GM23338 (cell line): ENCODE measurements at regions not wholly inside any gene's neighbourhood (a gene's known extent, or its start where the extent isn't known, plus 50 kb on each side); places are given as distances from the start of the nearest gene placed in this dataset.

Source experiments
- ATAC-seq: fragments of 200-7000 bp; cut with Tn5 transposase; 3 replicates; pipeline ENCODE4 v1.9.1; 2020
- DNase-seq: peaks from one replicate; pipeline ENCODE4 v3.0.0-alpha.2; 2015; ENCODE audit warnings: low spot score
- H2AFZ ChIP-seq: fragments of 200-600 bp; sonication (generic); 2 replicates; pipeline ENCODE4 v1.8.0; 2016; ENCODE audit warnings: antibody characterized with exemption, mild to moderate bottlenecking, moderate library complexity
- H3F3A ChIP-seq: fragments of 200-600 bp; sonication (generic); replicated peaks from 2 replicates; pipeline ENCODE4 v1.8.0; 2017; ENCODE audit warnings: antibody characterized with exemption, mixed run types, low read depth
- H3K27ac ChIP-seq: fragments of 200-600 bp; sonication (generic); 2 replicates; pipeline ENCODE4 v1.6.1; 2016; ENCODE audit warnings: low read depth
- H3K27me3 ChIP-seq: fragments of 200-600 bp; sonication (generic); 2 replicates; pipeline ENCODE4 v1.8.0; 2016; ENCODE audit warnings: mild to moderate bottlenecking, mixed run types, moderate library complexity; ENCODE audit not compliant: insufficient read depth
- H3K36me3 ChIP-seq: fragments of 200-600 bp; sonication (generic); 2 replicates; pipeline ENCODE4 v1.8.0; 2016; ENCODE audit warnings: mild to moderate bottlenecking; ENCODE audit not compliant: insufficient read depth
- H3K4me1 ChIP-seq: fragments of 200-600 bp; sonication (generic); 2 replicates; pipeline ENCODE4 v1.8.0; 2016; ENCODE audit warnings: mild to moderate bottlenecking, moderate library complexity; ENCODE audit not compliant: insufficient read depth
- H3K4me2 ChIP-seq: fragments of 200-600 bp; sonication (generic); 2 replicates; pipeline ENCODE4 v1.7.1; 2017; ENCODE audit warnings: mixed run types
- H3K4me3 ChIP-seq: fragments of 200-600 bp; sonication (generic); 2 replicates; pipeline ENCODE4 v1.6.1; 2016; ENCODE audit warnings: mixed run types
- H3K79me2 ChIP-seq: fragments of 200-600 bp; sonication (generic); replicated peaks from 2 replicates; pipeline ENCODE4 v1.8.0; 2017; ENCODE audit warnings: mild to moderate bottlenecking; ENCODE audit not compliant: insufficient read depth
- H3K9me2 ChIP-seq: fragments of 200-600 bp; sonication (generic); 2 replicates; pipeline ENCODE4 v1.8.0; 2017; ENCODE audit not compliant: insufficient read depth
- H4K20me1 ChIP-seq: fragments of 200-600 bp; sonication (generic); replicated peaks from 2 replicates; pipeline ENCODE4 v1.8.0; 2017; ENCODE audit warnings: mild to moderate bottlenecking; ENCODE audit not compliant: insufficient read depth
- H3K27ac Mint-ChIP-seq: 2 replicates; pipeline ENCODE4 v1.8.0; 2020; ENCODE audit warnings: inconsistent platforms, mild to moderate bottlenecking, moderate library complexity, mixed read lengths
- H3K27me3 Mint-ChIP-seq: 3 replicates; pipeline ENCODE4 v1.8.0; 2022; ENCODE audit warnings: low read depth, mild to moderate bottlenecking, moderate library complexity, mixed read lengths, inconsistent platforms; ENCODE audit not compliant: insufficient read depth, poor library complexity
- H3K36me3 Mint-ChIP-seq: 3 replicates; pipeline ENCODE4 v1.8.0; 2021; ENCODE audit warnings: low read depth, mild to moderate bottlenecking, inconsistent platforms, moderate library complexity, mixed read lengths
- H3K4me1 Mint-ChIP-seq: 3 replicates; pipeline ENCODE4 v1.8.0; 2020; ENCODE audit warnings: mild to moderate bottlenecking, inconsistent platforms, mixed read lengths
- H3K4me3 Mint-ChIP-seq: 3 replicates; pipeline ENCODE4 v1.8.0; 2021; ENCODE audit warnings: moderate library complexity, mild to moderate bottlenecking, inconsistent platforms, mixed read lengths
- H3K9me3 Mint-ChIP-seq: 3 replicates; pipeline ENCODE4 v1.8.0; 2020; ENCODE audit warnings: moderate library complexity, mild to moderate bottlenecking, inconsistent platforms, mixed read lengths
- CREB1 ChIP-seq: fragments of 250-450 bp; sonication (Bioruptor Pico); IDR thresholded peaks from 2 replicates; pipeline ENCODE4 v1.5.0; 2020; ENCODE audit warnings: low read depth, mild to moderate bottlenecking, moderate library complexity
- EZH2 ChIP-seq: fragments of 200-600 bp; sonication (generic); IDR thresholded peaks from one replicate; pipeline ENCODE4 v1.8.0; 2017; ENCODE audit warnings: antibody characterized with exemption, mild to moderate bottlenecking, low read depth; ENCODE audit not compliant: unreplicated experiment
- EZH2phosphoT487 ChIP-seq: fragments of 200-600 bp; sonication (generic); IDR thresholded peaks from one replicate; pipeline ENCODE4 v1.8.1; 2018; ENCODE audit warnings: antibody characterized with exemption; ENCODE audit not compliant: unreplicated experiment
- JUNB ChIP-seq: IDR thresholded peaks from one replicate; pipeline ENCODE4 v1.6.1; 2016; ENCODE audit warnings: antibody characterized with exemption; ENCODE audit not compliant: unreplicated experiment
- NANOG ChIP-seq: IDR thresholded peaks from 2 replicates; pipeline ENCODE4 v1.6.1; 2016; ENCODE audit warnings: antibody characterized with exemption, borderline replicate concordance
- POLR2AphosphoS5 ChIP-seq: IDR thresholded peaks from 2 replicates; pipeline ENCODE4 v1.6.1; 2016; ENCODE audit warnings: antibody characterized with exemption, low read depth
- STAT1 ChIP-seq: IDR thresholded peaks from one replicate; pipeline ENCODE4 v1.6.1; 2016; ENCODE audit warnings: antibody characterized with exemption; ENCODE audit not compliant: unreplicated experiment
- ZNF114 ChIP-seq: fragments of 250-450 bp; sonication (Bioruptor Pico); IDR thresholded peaks from 2 replicates; pipeline ENCODE4 v1.5.0; 2020; ENCODE audit warnings: mild to moderate bottlenecking, moderate library complexity
- ZNF331 ChIP-seq: fragments of 250-450 bp; sonication (Bioruptor Pico); IDR thresholded peaks from 2 replicates; pipeline ENCODE4 v1.5.0; 2020; ENCODE audit warnings: low read depth, mild to moderate bottlenecking, moderate library complexity
- TF ChIP-seq, protein P1 (sequence below): IDR thresholded peaks from 2 replicates; pipeline ENCODE4 v1.6.1; 2016; ENCODE audit warnings: antibody characterized with exemption
- TF ChIP-seq, protein P2 (sequence below), 2 experiments: fragments of 200-600 bp in 1 of 2; sonication (generic) in 1 of 2; conservative IDR thresholded peaks; 2 replicates each; pipeline versions ENCODE4 v1.5.1 to v1.6.1; 2016 to 2017; ENCODE audit warnings: antibody characterized with exemption in 2 of 2, low read depth in 2 of 2, mild to moderate bottlenecking in 2 of 2, moderate library complexity in 1 of 2
- TF ChIP-seq, protein P3 (sequence below): fragments of 250-450 bp; sonication (Bioruptor Pico); IDR thresholded peaks from 2 replicates; pipeline ENCODE4 v1.5.0; 2020; ENCODE audit warnings: mild to moderate bottlenecking, moderate library complexity
- TF ChIP-seq, protein P4 (sequence below): IDR thresholded peaks from one replicate; pipeline ENCODE4 v1.6.1; 2018; ENCODE audit warnings: antibody characterized with exemption; ENCODE audit not compliant: unreplicated experiment

DNA sequence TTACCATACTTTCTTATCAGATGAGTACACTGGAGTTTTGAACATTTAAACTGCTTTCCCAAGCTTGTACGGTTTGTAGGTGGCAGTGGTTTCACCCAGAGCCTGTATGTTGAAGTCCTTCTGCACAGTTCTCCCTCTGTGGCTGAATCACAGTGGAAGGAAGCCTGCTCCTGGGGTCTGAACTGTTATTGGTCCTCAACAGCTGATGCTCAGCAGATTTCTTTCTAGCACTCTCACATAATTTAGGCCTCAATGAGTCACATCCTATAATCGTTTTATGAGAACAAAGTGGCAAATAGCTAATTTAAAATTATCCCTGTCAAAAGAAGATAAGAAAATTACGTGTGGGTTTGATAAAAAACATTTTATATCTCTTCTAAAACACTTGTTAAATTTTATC, 229.7 kb downstream of the TLE4 start:
- Histone ChIP-seq H3K27ac (no peak overlapping the region), H3K79me2 (no peaks in the 10 kb centered on the region), H3K36me3 (no peaks in the 10 kb centered on the region), H3K4me1 (no peaks in the 10 kb centered on the region), H3K27me3 (no peaks in the 10 kb centered on the region), H4K20me1 (no peaks in the 10 kb centered on the region), H3F3A (no peaks in the 10 kb centered on the region), H3K4me3 (no peak overlapping the region), H2AFZ (no peak overlapping the region), H3K9me2 (peaks cover 4% of the 10 kb centered on the region), H3K4me2 (no peak overlapping the region)
- TF ChIP-seq, protein P1, sequence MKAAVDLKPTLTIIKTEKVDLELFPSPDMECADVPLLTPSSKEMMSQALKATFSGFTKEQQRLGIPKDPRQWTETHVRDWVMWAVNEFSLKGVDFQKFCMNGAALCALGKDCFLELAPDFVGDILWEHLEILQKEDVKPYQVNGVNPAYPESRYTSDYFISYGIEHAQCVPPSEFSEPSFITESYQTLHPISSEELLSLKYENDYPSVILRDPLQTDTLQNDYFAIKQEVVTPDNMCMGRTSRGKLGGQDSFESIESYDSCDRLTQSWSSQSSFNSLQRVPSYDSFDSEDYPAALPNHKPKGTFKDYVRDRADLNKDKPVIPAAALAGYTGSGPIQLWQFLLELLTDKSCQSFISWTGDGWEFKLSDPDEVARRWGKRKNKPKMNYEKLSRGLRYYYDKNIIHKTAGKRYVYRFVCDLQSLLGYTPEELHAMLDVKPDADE: no peak
- TF ChIP-seq EZH2phosphoT487: no peak
- TF ChIP-seq, protein P2, sequence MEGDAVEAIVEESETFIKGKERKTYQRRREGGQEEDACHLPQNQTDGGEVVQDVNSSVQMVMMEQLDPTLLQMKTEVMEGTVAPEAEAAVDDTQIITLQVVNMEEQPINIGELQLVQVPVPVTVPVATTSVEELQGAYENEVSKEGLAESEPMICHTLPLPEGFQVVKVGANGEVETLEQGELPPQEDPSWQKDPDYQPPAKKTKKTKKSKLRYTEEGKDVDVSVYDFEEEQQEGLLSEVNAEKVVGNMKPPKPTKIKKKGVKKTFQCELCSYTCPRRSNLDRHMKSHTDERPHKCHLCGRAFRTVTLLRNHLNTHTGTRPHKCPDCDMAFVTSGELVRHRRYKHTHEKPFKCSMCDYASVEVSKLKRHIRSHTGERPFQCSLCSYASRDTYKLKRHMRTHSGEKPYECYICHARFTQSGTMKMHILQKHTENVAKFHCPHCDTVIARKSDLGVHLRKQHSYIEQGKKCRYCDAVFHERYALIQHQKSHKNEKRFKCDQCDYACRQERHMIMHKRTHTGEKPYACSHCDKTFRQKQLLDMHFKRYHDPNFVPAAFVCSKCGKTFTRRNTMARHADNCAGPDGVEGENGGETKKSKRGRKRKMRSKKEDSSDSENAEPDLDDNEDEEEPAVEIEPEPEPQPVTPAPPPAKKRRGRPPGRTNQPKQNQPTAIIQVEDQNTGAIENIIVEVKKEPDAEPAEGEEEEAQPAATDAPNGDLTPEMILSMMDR (conservative IDR thresholded peaks at IDR 0.05; ENCODE audit: low read depth in 2 of 2): no peak
- TF ChIP-seq JUNB: no peak
- no peak for TF ChIP-seq ZNF331 (CRISPR knock-in tag)
- TF ChIP-seq, protein P3, sequence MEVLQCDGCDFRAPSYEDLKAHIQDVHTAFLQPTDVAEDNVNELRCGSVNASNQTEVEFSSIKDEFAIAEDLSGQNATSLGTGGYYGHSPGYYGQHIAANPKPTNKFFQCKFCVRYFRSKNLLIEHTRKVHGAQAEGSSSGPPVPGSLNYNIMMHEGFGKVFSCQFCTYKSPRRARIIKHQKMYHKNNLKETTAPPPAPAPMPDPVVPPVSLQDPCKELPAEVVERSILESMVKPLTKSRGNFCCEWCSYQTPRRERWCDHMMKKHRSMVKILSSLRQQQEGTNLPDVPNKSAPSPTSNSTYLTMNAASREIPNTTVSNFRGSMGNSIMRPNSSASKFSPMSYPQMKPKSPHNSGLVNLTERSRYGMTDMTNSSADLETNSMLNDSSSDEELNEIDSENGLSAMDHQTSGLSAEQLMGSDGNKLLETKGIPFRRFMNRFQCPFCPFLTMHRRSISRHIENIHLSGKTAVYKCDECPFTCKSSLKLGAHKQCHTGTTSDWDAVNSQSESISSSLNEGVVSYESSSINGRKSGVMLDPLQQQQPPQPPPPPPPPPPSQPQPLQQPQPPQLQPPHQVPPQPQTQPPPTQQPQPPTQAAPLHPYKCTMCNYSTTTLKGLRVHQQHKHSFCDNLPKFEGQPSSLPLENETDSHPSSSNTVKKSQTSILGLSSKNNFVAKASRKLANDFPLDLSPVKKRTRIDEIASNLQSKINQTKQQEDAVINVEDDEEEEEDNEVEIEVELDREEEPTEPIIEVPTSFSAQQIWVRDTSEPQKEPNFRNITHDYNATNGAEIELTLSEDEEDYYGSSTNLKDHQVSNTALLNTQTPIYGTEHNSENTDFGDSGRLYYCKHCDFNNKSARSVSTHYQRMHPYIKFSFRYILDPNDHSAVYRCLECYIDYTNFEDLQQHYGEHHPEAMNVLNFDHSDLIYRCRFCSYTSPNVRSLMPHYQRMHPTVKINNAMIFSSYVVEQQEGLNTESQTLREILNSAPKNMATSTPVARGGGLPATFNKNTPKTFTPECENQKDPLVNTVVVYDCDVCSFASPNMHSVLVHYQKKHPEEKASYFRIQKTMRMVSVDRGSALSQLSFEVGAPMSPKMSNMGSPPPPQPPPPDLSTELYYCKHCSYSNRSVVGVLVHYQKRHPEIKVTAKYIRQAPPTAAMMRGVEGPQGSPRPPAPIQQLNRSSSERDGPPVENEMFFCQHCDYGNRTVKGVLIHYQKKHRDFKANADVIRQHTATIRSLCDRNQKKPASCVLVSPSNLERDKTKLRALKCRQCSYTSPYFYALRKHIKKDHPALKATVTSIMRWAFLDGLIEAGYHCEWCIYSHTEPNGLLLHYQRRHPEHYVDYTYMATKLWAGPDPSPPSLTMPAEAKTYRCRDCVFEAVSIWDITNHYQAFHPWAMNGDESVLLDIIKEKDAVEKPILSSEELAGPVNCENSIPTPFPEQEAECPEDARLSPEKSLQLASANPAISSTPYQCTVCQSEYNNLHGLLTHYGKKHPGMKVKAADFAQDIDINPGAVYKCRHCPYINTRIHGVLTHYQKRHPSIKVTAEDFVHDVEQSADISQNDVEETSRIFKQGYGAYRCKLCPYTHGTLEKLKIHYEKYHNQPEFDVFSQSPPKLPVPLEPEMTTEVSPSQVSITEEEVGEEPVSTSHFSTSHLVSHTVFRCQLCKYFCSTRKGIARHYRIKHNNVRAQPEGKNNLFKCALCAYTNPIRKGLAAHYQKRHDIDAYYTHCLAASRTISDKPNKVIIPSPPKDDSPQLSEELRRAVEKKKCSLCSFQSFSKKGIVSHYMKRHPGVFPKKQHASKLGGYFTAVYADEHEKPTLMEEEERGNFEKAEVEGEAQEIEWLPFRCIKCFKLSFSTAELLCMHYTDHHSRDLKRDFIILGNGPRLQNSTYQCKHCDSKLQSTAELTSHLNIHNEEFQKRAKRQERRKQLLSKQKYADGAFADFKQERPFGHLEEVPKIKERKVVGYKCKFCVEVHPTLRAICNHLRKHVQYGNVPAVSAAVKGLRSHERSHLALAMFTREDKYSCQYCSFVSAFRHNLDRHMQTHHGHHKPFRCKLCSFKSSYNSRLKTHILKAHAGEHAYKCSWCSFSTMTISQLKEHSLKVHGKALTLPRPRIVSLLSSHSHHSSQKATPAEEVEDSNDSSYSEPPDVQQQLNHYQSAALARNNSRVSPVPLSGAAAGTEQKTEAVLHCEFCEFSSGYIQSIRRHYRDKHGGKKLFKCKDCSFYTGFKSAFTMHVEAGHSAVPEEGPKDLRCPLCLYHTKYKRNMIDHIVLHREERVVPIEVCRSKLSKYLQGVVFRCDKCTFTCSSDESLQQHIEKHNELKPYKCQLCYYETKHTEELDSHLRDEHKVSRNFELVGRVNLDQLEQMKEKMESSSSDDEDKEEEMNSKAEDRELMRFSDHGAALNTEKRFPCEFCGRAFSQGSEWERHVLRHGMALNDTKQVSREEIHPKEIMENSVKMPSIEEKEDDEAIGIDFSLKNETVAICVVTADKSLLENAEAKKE (CRISPR knock-in tag): no peak
- no peak for TF ChIP-seq NANOG
- TF ChIP-seq, protein P4, sequence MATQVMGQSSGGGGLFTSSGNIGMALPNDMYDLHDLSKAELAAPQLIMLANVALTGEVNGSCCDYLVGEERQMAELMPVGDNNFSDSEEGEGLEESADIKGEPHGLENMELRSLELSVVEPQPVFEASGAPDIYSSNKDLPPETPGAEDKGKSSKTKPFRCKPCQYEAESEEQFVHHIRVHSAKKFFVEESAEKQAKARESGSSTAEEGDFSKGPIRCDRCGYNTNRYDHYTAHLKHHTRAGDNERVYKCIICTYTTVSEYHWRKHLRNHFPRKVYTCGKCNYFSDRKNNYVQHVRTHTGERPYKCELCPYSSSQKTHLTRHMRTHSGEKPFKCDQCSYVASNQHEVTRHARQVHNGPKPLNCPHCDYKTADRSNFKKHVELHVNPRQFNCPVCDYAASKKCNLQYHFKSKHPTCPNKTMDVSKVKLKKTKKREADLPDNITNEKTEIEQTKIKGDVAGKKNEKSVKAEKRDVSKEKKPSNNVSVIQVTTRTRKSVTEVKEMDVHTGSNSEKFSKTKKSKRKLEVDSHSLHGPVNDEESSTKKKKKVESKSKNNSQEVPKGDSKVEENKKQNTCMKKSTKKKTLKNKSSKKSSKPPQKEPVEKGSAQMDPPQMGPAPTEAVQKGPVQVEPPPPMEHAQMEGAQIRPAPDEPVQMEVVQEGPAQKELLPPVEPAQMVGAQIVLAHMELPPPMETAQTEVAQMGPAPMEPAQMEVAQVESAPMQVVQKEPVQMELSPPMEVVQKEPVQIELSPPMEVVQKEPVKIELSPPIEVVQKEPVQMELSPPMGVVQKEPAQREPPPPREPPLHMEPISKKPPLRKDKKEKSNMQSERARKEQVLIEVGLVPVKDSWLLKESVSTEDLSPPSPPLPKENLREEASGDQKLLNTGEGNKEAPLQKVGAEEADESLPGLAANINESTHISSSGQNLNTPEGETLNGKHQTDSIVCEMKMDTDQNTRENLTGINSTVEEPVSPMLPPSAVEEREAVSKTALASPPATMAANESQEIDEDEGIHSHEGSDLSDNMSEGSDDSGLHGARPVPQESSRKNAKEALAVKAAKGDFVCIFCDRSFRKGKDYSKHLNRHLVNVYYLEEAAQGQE: no peak
- TF ChIP-seq POLR2AphosphoS5: no peak
- TF ChIP-seq STAT1: no peak
- no peak for TF ChIP-seq CREB1 (CRISPR knock-in tag)
- TF ChIP-seq ZNF114 (CRISPR knock-in tag): no peak
- no peak for TF ChIP-seq EZH2
- Mint-ChIP-seq H3K27ac (no peak overlapping the region), H3K4me1 (no peaks in the 10 kb centered on the region), H3K4me3 (no peak overlapping the region), H3K27me3 (no peaks in the 10 kb centered on the region), H3K36me3 (no peaks in the 10 kb centered on the region), H3K9me3 (no peaks in the 10 kb centered on the region)
- DNase-seq (no peak), ATAC-seq (no peak)
